ENCODE measurements at regions not wholly inside any gene's neighbourhood (a gene's known extent, or its start where the extent isn't known, plus 50 kb on each side); places are given as distances from the start of the nearest gene placed in this dataset.
"Not testable (repeated sequence)": the region's sequence is repeated elsewhere in the genome, so short reads cannot be mapped to it uniquely, and the experiment has no call there.

- DNase-seq (ENCODE audit: insufficient read length) (no peak), FAIRE-seq (no peak)
- TF ChIP-seq POLR2A (IDR thresholded peaks at IDR 0.05; ENCODE audit: low read depth, low read length), result no peak
- no peak for TF ChIP-seq POLR2AphosphoS5 (IDR thresholded peaks at IDR 0.05; ENCODE audit: low read depth, low read length)
- no peak for TF ChIP-seq TAF1 (IDR thresholded peaks at IDR 0.05; ENCODE audit: borderline replicate concordance, low read depth, low read length)
Measured at GRCh38 chr3:181604267-181604666, 107.5 kb upstream of the SOX2 start.

- no peak for FAIRE-seq
- DNase-seq (ENCODE audit: insufficient read length), result no peak
- no peak for TF ChIP-seq POLR2A (IDR thresholded peaks at IDR 0.05; ENCODE audit: low read depth, low read length)
- no peak for TF ChIP-seq POLR2AphosphoS5 (IDR thresholded peaks at IDR 0.05; ENCODE audit: low read depth, low read length)
- TF ChIP-seq TAF1 (IDR thresholded peaks at IDR 0.05; ENCODE audit: borderline replicate concordance, low read depth, low read length), result no peak
Measured at GRCh38 chr3:181596126-181596525, 115.6 kb upstream of the SOX2 start.

GRCh38 chr3:181590939-181591338 lies 120.8 kb upstream of the SOX2 start:
- not testable (repeated sequence) for FAIRE-seq; DNase-seq (ENCODE audit: insufficient read length)

DNA sequence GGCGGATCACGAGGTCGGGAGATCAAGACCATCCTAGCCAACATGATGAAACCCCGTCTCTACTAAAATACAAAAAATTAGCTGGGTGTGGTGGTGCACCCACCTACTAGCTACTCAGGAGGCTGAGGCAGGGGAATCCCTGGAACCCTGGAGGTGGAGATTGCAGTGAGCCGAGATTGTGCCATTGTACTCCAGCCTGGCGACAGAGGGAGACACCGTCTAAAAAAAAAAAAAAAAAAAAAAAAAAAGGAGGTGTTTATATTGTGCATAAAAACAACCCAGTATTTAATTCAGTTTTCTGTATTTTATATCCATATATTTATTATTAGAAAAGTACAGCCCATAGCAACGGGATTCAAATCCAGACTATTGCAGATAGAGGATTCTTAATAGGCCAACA lies 129.1 kb upstream of the SOX2 start:
- no peak for FAIRE-seq
- no peak for DNase-seq (ENCODE audit: insufficient read length)
- TF ChIP-seq POLR2AphosphoS5 (IDR thresholded peaks at IDR 0.05; ENCODE audit: low read depth, low read length), result no peak
- no peak for TF ChIP-seq POLR2A (IDR thresholded peaks at IDR 0.05; ENCODE audit: low read depth, low read length)
- no peak for TF ChIP-seq TAF1 (IDR thresholded peaks at IDR 0.05; ENCODE audit: borderline replicate concordance, low read depth, low read length)

GRCh38 chr3:181581656-181582055 lies 130.1 kb upstream of the SOX2 start:
- FAIRE-seq, result no peak
- TF ChIP-seq POLR2AphosphoS5 (IDR thresholded peaks at IDR 0.05; ENCODE audit: low read depth, low read length), result no peak
- no peak for TF ChIP-seq TAF1 (IDR thresholded peaks at IDR 0.05; ENCODE audit: borderline replicate concordance, low read depth, low read length)
- no peak for TF ChIP-seq POLR2A (IDR thresholded peaks at IDR 0.05; ENCODE audit: low read depth, low read length)
- no peak for DNase-seq (ENCODE audit: insufficient read length)

- FAIRE-seq (no peak), DNase-seq (ENCODE audit: insufficient read length) (no peak)
- TF ChIP-seq POLR2AphosphoS5 (IDR thresholded peaks at IDR 0.05; ENCODE audit: low read depth, low read length), result no peak
- TF ChIP-seq TAF1 (IDR thresholded peaks at IDR 0.05; ENCODE audit: borderline replicate concordance, low read depth, low read length), result no peak
- no peak for TF ChIP-seq POLR2A (IDR thresholded peaks at IDR 0.05; ENCODE audit: low read depth, low read length)
Measured at GRCh38 chr3:181578743-181579142, 133.0 kb upstream of the SOX2 start.

- FAIRE-seq, result no peak
- TF ChIP-seq POLR2A (IDR thresholded peaks at IDR 0.05; ENCODE audit: low read depth, low read length) (no peak), TAF1 (IDR thresholded peaks at IDR 0.05; ENCODE audit: borderline replicate concordance, low read depth, low read length) (no peak), POLR2AphosphoS5 (IDR thresholded peaks at IDR 0.05; ENCODE audit: low read depth, low read length) (no peak)
- no peak for DNase-seq (ENCODE audit: insufficient read length)
Measured at GRCh38 chr3:181572432-181572831, 139.3 kb upstream of the SOX2 start.

DNA sequence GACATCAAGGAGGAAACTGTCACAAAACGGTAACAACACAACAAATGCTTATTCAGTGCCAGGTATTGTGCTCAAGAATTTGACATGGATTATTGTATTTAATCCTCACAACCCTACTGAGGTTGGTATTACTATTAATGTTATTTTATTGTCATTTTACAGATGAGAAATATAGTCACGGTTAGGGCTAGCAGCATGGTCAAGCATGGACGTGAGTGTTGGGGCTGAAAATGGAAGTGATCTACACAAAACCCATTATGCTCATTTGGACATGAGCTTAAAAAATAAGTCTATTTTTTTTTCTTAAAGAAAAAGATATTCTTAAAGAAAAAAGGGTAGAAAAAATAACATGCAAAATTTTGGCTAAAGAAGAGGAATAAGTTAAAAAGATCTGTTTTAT lies 141.3 kb upstream of the SOX2 start:
- DNase-seq (ENCODE audit: insufficient read length) (no peak), FAIRE-seq (no peak)

DNA sequence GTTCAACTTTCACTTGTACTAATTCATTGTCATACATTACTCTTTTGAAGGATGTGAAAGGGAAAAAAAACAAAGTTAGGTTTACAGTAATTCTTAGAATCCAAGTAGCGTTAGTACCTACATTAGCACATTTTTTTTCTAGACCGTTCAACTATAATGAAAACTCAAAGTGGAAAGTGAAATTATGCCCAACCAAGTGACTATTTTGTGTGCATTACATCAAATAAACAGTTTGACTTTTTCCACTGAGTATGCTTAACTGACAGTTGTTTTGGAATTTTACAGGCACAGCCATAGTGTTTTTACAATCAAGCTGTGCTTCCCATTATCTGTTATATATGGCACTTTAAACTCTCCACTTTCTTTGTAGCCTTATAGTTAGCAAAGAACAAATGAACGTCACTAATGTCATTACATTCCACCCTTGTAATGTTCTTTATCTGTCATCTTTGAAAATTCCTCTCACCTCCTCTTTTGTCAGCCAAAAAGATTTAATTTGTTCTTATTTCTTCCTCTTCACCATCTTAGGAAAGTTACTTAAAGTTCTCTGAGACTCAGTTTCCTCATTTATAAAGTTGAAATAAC lies 142.3 kb upstream of the SOX2 start:
- TF ChIP-seq POLR2AphosphoS5 (IDR thresholded peaks at IDR 0.05; ENCODE audit: low read depth, low read length) (no peak), POLR2A (IDR thresholded peaks at IDR 0.05; ENCODE audit: low read depth, low read length) (no peak), TAF1 (IDR thresholded peaks at IDR 0.05; ENCODE audit: borderline replicate concordance, low read depth, low read length) (no peak)
- no peak for FAIRE-seq
- DNase-seq (ENCODE audit: insufficient read length), result no peak

More for the DNA sequence above, 141.3 kb upstream of the SOX2 start:
- TF ChIP-seq TAF1 (IDR thresholded peaks at IDR 0.05; ENCODE audit: borderline replicate concordance, low read depth, low read length) (no peak), POLR2AphosphoS5 (IDR thresholded peaks at IDR 0.05; ENCODE audit: low read depth, low read length) (no peak), POLR2A (IDR thresholded peaks at IDR 0.05; ENCODE audit: low read depth, low read length) (no peak)

DNA sequence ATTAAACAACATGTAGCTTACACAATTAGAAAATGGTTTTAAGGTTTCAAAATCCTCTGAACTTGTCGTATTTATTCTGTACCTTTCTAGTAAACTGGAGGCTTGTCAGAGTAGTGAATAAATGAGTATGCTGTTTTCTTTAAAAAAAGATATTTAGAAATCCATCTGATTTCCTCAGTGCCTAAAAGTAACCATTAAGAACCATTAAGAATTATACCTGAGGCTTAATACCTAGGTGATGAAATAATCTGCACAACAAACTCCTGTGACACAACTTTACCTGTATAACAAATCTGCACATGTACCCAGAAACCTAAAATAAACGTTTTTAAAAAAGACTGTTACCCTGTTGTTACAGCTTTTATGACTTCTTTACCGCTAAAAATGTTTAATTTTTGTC lies 143.0 kb upstream of the SOX2 start:
- FAIRE-seq (no peak), DNase-seq (ENCODE audit: insufficient read length) (no peak)
- TF ChIP-seq POLR2AphosphoS5 (IDR thresholded peaks at IDR 0.05; ENCODE audit: low read depth, low read length) (no peak), POLR2A (IDR thresholded peaks at IDR 0.05; ENCODE audit: low read depth, low read length) (no peak), TAF1 (IDR thresholded peaks at IDR 0.05; ENCODE audit: borderline replicate concordance, low read depth, low read length) (no peak)

GRCh38 chr3:181568248-181568647 lies 143.5 kb upstream of the SOX2 start:
- no peak for FAIRE-seq
- DNase-seq (ENCODE audit: insufficient read length), result no peak
- no peak for TF ChIP-seq POLR2AphosphoS5 (IDR thresholded peaks at IDR 0.05; ENCODE audit: low read depth, low read length)
- no peak for TF ChIP-seq POLR2A (IDR thresholded peaks at IDR 0.05; ENCODE audit: low read depth, low read length)
- no peak for TF ChIP-seq TAF1 (IDR thresholded peaks at IDR 0.05; ENCODE audit: borderline replicate concordance, low read depth, low read length)

DNA sequence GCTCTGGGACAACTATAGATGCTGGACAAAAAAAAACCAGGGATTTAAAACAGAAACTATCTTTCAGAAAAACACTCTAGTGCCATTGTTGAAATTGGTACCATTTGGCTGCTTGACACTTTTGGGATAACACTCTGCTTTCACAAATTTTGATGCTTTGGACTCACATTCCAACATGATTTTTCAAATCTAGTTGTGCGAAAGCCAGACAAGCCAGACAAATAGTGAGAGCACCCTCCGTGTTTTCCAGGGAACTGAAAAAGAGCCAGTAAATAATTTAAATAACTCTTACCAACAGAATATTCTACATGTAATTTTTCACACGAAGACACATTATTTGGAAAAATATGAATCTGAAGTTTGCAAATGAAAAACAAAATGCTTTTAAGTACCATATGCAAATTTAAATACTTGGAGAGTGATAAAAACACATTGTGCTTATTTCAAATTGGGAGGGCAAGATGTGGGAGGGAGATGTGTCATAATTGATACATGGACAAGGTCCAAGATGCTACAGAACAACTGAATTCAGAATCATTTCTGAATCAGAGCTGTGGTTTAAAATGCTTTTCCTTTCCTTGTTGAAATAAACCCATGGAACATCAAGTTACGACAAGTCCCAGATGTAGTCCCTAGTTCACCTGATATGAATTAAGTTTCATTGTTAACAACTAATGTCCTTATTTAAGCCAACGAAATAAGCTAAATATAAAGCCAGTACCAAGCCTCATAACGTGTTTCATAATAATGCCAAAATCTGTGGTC lies 144.2 kb upstream of the SOX2 start:
- no peak for FAIRE-seq
- no peak for TF ChIP-seq POLR2AphosphoS5 (IDR thresholded peaks at IDR 0.05; ENCODE audit: low read depth, low read length)
- no peak for TF ChIP-seq POLR2A (IDR thresholded peaks at IDR 0.05; ENCODE audit: low read depth, low read length)
- no peak for TF ChIP-seq TAF1 (IDR thresholded peaks at IDR 0.05; ENCODE audit: borderline replicate concordance, low read depth, low read length)
- no peak for DNase-seq (ENCODE audit: insufficient read length)
